B cell (primary cell): ENCODE measurements at regions not wholly inside any gene's neighbourhood (a gene's known extent, or its start where the extent isn't known, plus 50 kb on each side); places are given as distances from the start of the nearest gene placed in this dataset.

Experiments used
- ATAC-seq: fragments of 200-7000 bp; cut with Tn5 transposase; one replicate; pipeline ENCODE4 v1.10.0; 2021; ENCODE audit warnings: low read depth, mild to moderate bottlenecking, moderate number of reproducible peaks, moderate library complexity
- CTCF ChIA-PET: fragments of 350-600 bp; sonication (Branson Sonifier 250); formaldehyde crosslinking; loops from one replicate; lab custom pipeline; 2021; ENCODE audit warnings: antibody characterized with exemption, inconsistent platforms; lab: Charles Lee
- POLR2A ChIA-PET: fragments of 350-600 bp; sonication (Branson Sonifier 250); formaldehyde crosslinking; loops from one replicate; lab custom pipeline; 2021; ENCODE audit warnings: antibody characterized with exemption; lab: Charles Lee
- DNase-seq: peaks from one replicate; pipeline ENCODE4 v3.0.0; 2013
- H2AFZ ChIP-seq: 2 replicates; pipeline ENCODE4 v1.6.1; 2012; ENCODE audit warnings: mild to moderate bottlenecking, low read depth, low read length; ENCODE audit not compliant: insufficient read depth, poor library complexity, severe bottlenecking
- H3K27ac ChIP-seq, 2 donors: 1 replicate in 1 of 2; 2 replicates in 1 of 2; pipeline ENCODE4 v1.5.1; 2012 to 2013; ENCODE audit warnings: low read length in 2 of 2, mild to moderate bottlenecking in 2 of 2, moderate library complexity in 1 of 2
- H3K27me3 ChIP-seq, 4 experiments: fragments of 200-600 bp in 1 of 4; sonication (generic) in 1 of 4; replicated peaks in 1 of 4; 1 replicate in 2 of 4; 2 replicates in 2 of 4; pipeline versions ENCODE4 v1.6.1 to v1.7.0; 2013 to 2016; ENCODE audit warnings: low read length in 3 of 4, mild to moderate bottlenecking in 2 of 4, mixed read lengths in 1 of 4, moderate library complexity in 1 of 4; ENCODE audit not compliant: insufficient read depth in 4 of 4, control insufficient read depth in 3 of 4; ENCODE audit errors: control extremely low read depth in 1 of 4
- H3K36me3 ChIP-seq, 2 experiments: replicated peaks in 1 of 2; 1 replicate in 1 of 2; 2 replicates in 1 of 2; pipeline versions ENCODE4 v1.6.1 to v1.7.1; 2013; ENCODE audit warnings: low read length in 1 of 2; ENCODE audit not compliant: insufficient read depth in 2 of 2, control insufficient read depth in 1 of 2; ENCODE audit errors: control extremely low read depth in 1 of 2, extremely low read depth in 1 of 2
- H3K4me1 ChIP-seq, 2 donors: fragments of 200-600 bp in 1 of 2; sonication (generic) in 1 of 2; 1 replicate in 1 of 2; 2 replicates in 1 of 2; pipeline versions ENCODE4 v1.5.1 to v1.6.1; 2013 to 2017; ENCODE audit warnings: low read length in 2 of 2; ENCODE audit not compliant: control insufficient read depth in 2 of 2, insufficient read depth in 2 of 2
- H3K4me2 ChIP-seq: replicated peaks from 2 replicates; pipeline ENCODE3; 2012; ENCODE audit warnings: mild to moderate bottlenecking, low read depth, low read length; ENCODE audit not compliant: poor library complexity, severe bottlenecking
- H3K4me3 ChIP-seq, 5 experiments: fragments of 200-600 bp in 1 of 5; sonication (generic) in 1 of 5; 1 replicate in 3 of 5; 2 replicates in 2 of 5; pipeline versions ENCODE4 v1.5.1 to v1.7.0; 2011 to 2016; ENCODE audit warnings: low read length in 4 of 5, mild to moderate bottlenecking in 4 of 5, low read depth in 2 of 5, control low read depth in 1 of 5, moderate library complexity in 1 of 5; ENCODE audit not compliant: insufficient read depth in 1 of 5; ENCODE audit errors: control extremely low read depth in 1 of 5, extremely low read depth in 1 of 5
- H3K79me2 ChIP-seq: fragments of 200-600 bp; sonication (generic); one replicate; pipeline ENCODE4 v1.6.0; 2016; ENCODE audit warnings: low read length; ENCODE audit not compliant: control insufficient read depth, insufficient read depth
- H3K9ac ChIP-seq: fragments of 200-600 bp; sonication (generic); 2 replicates; pipeline ENCODE4 v1.6.1; 2017; ENCODE audit warnings: mild to moderate bottlenecking, low read length, moderate library complexity
- H3K9me3 ChIP-seq, 3 donors: one replicate each; pipeline versions ENCODE4 v1.6.1 to v1.7.1; 2013; ENCODE audit warnings: low read length in 2 of 3; ENCODE audit not compliant: control insufficient read depth in 2 of 3, insufficient read depth in 1 of 3; ENCODE audit errors: control extremely low read depth in 1 of 3
- H4K20me1 ChIP-seq: 2 replicates; pipeline ENCODE4 v1.6.0; 2012; ENCODE audit warnings: mild to moderate bottlenecking, low read length; ENCODE audit not compliant: insufficient read depth, control insufficient read depth, poor library complexity, severe bottlenecking
- H3K27ac Mint-ChIP-seq: one replicate; pipeline ENCODE4 v1.8.0; 2021; ENCODE audit warnings: mixed read lengths
- H3K27me3 Mint-ChIP-seq: one replicate; pipeline ENCODE4 v1.8.0; 2021; ENCODE audit warnings: mixed read lengths
- H3K4me1 Mint-ChIP-seq: one replicate; pipeline ENCODE4 v1.8.0; 2021; ENCODE audit warnings: mixed read lengths
- H3K4me3 Mint-ChIP-seq: one replicate; pipeline ENCODE4 v1.8.0; 2021; ENCODE audit warnings: mixed read lengths
- H3K9me3 Mint-ChIP-seq: one replicate; pipeline ENCODE4 v1.8.0; 2022; ENCODE audit warnings: mixed read lengths; ENCODE audit not compliant: insufficient read depth
- CTCF ChIP-seq: fragments of 200-600 bp; IDR thresholded peaks from one replicate; pipeline ENCODE4 v1.8.0; 2022; ENCODE audit warnings: antibody characterized with exemption, mild to moderate bottlenecking
- EZH2 ChIP-seq: IDR thresholded peaks from 2 replicates; pipeline ENCODE4 v1.6.1; 2012; ENCODE audit warnings: borderline replicate concordance, low read depth, mild to moderate bottlenecking, moderate library complexity, low read length; ENCODE audit not compliant: insufficient read depth, poor library complexity, severe bottlenecking
- WGBS: methylation state at CpG from one replicate; pipeline ENCODE4 v1.1.5; 2013; ENCODE audit warnings: missing lambda C conversion rate; ENCODE audit not compliant: insufficient coverage; 5-methylcytosine and 5-hydroxymethylcytosine counted together
- intact Hi-C: fragments of 100-400 bp; cut with micrococcal nuclease; formaldehyde crosslinking; loops from one replicate; pipeline ENCODE4 v1.10.0; 2022

DNA sequence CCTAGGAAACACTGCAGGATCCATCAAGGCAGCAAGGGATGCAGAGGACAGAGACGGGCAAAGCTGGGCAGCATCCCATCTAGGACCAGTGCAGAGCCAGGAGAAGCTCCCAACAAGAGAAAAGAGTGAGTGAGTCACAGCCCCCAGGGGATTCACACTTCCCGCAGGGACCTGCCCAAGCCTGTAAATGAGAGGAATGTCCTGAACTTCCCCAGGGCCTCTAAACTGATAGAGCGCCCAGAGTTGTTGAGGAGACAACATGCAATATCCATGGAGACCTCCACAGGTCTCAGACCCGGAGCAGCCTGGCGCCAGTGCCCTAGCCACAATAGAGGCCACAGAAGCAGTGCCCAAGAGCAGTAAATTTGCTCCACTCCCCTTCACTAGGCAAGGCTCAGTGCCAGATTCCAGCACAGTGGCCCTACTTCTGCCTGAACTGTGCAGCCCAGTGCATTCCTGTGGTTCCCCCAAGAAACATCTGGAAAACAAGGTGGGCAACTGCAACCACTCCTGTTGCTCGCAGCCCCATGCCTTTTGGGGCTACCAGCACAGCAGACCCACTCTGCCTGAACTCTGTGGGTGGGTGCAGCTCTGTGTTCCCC lies 567.5 kb downstream of the POM121L12 start:
- Histone ChIP-seq H3K9me3 (peaks cover 0 to 15% (median 0%) of the 10 kb centered on the region in 3 donors), H4K20me1 (no peaks in the 10 kb centered on the region), H2AFZ (no peak overlapping the region), H3K4me1 (no peaks in the 10 kb centered on the region), H3K36me3 (no peaks in the 10 kb centered on the region), H3K9ac (no peak overlapping the region), H3K79me2 (no peaks in the 10 kb centered on the region), H3K27ac (no peak overlapping the region), H3K27me3 (no peaks in the 10 kb centered on the region), H3K4me3 (no peak overlapping the region), H3K4me2 (no peak overlapping the region)
- intact Hi-C loops, result no loop called here
- H3K9me3 Mint-ChIP-seq, result peaks cover 5% of the 10 kb centered on the region
- no peak overlapping the region for H3K27ac Mint-ChIP-seq
- POLR2A ChIA-PET, result no interaction called here
- TF ChIP-seq CTCF, result no peak
- TF ChIP-seq EZH2, result no peak
- no peak overlapping the region for H3K4me3 Mint-ChIP-seq
- DNase-seq (no peak), ATAC-seq (no peak)
- WGBS, result 84% methylated on average over 6 of the region's 6 CpGs
- H3K4me1 Mint-ChIP-seq, result no peaks in the 10 kb centered on the region
- CTCF ChIA-PET, result no interaction called here
- H3K27me3 Mint-ChIP-seq, result no peaks in the 10 kb centered on the region

DNA sequence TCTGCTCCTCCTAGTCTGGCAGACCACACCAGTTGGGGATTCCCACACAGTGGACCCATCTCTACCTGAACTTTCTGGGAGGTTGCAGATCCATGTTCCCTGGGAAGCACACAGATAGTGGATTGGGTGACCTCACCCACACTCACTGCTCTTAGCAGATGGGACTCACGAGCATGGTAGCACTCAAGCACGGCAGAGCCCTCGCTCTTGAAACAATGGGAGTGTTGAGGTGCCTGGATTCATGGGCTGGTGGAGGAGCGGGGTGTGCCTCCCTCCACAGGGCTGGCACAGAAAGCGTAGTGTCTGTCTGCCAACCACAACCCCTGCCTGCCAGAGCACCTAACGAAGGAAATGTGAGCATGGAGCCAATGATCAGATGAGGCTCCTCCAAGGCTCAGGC lies 568.0 kb downstream of the POM121L12 start:
- no peak overlapping the region for H3K4me3 ChIP-seq
- H3K4me2 ChIP-seq, result no peak overlapping the region
- H3K27me3 ChIP-seq, result no peaks in the 10 kb centered on the region
- Mint-ChIP-seq H3K4me1 (no peaks in the 10 kb centered on the region), H3K27me3 (no peaks in the 10 kb centered on the region), H3K4me3 (no peak overlapping the region), H3K27ac (no peak overlapping the region), H3K9me3 (peaks cover 5% of the 10 kb centered on the region)
- no peak overlapping the region for H3K9ac ChIP-seq
- no peak overlapping the region for H3K27ac ChIP-seq
- no peaks in the 10 kb centered on the region for H4K20me1 ChIP-seq
- intact Hi-C loops, result no loop called here
- peaks cover 0 to 15% (median 0%) of the 10 kb centered on the region in 3 donors for H3K9me3 ChIP-seq
- ChIA-PET CTCF (no interaction called here), POLR2A (no interaction called here)
- ATAC-seq (no peak), DNase-seq (no peak)
- H2AFZ ChIP-seq, result no peak overlapping the region
- 96% methylated on average over 4 of the region's 6 CpGs for WGBS
- H3K36me3 ChIP-seq, result no peaks in the 10 kb centered on the region
- H3K79me2 ChIP-seq, result no peaks in the 10 kb centered on the region
- no peaks in the 10 kb centered on the region for H3K4me1 ChIP-seq
- TF ChIP-seq CTCF (no peak), EZH2 (no peak)
